ENCODE measurements at regions not wholly inside any gene's neighbourhood (a gene's known extent, or its start where the extent isn't known, plus 50 kb on each side); places are given as distances from the start of the nearest gene placed in this dataset.
"Not testable (repeated sequence)": the region's sequence is repeated elsewhere in the genome, so short reads cannot be mapped to it uniquely, and the experiment has no call there.

DNA sequence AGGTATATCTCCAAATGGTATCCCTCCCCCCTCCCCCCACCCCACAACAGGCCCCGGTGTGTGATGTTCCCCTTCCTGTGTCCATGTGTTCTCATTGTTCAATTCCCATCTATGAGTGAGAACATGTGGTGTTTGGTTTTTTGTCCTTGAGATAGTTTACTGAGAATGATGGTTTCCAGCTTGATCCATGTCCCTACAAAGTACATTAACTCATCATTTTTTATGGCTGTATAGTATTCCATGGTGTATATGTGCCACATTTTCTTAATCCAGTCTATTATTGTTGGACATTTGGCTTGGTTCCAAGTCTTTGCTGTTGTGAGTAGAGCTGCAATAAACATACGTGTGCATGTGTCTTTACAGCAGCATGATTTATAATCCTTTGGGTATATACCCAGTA, 135.8 kb upstream of the DST start:
- TF ChIP-seq, protein P1, sequence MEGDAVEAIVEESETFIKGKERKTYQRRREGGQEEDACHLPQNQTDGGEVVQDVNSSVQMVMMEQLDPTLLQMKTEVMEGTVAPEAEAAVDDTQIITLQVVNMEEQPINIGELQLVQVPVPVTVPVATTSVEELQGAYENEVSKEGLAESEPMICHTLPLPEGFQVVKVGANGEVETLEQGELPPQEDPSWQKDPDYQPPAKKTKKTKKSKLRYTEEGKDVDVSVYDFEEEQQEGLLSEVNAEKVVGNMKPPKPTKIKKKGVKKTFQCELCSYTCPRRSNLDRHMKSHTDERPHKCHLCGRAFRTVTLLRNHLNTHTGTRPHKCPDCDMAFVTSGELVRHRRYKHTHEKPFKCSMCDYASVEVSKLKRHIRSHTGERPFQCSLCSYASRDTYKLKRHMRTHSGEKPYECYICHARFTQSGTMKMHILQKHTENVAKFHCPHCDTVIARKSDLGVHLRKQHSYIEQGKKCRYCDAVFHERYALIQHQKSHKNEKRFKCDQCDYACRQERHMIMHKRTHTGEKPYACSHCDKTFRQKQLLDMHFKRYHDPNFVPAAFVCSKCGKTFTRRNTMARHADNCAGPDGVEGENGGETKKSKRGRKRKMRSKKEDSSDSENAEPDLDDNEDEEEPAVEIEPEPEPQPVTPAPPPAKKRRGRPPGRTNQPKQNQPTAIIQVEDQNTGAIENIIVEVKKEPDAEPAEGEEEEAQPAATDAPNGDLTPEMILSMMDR (conservative IDR thresholded peaks at IDR 0.05; ENCODE audit: low read length) = not testable (repeated sequence)
- not testable (repeated sequence) for TF ChIP-seq EZH2phosphoT487 (IDR thresholded peaks at IDR 0.05; ENCODE audit: borderline replicate concordance, low read depth, low read length)

Data from OCI-LY7 (cell line).